ENCODE measurements at regions not wholly inside any gene's neighbourhood (a gene's known extent, or its start where the extent isn't known, plus 50 kb on each side); places are given as distances from the start of the nearest gene placed in this dataset.
"Not testable (repeated sequence)": the region's sequence is repeated elsewhere in the genome, so short reads cannot be mapped to it uniquely, and the experiment has no call there.

DNA sequence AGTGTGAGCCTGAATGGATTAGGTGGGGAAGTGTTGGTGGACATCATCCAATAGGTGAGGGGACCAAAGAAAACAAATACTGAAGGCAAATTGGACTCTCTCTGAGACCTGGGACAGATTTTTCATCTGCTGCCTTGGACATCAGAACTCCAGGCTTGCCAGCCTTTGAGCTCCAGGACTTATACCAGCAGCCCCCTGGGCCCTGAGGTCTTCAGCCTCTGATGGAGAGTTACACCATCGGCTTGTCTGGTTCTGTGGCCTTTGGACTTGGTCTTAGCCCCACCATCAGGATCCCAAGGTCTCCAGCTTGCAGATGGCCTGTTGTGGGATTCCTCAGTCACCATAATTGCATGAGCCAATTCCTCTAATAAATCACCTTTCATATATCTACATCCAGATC is 80.8 kb upstream of the SLC8A3 start:
- DNase-seq (ENCODE audit: low read depth in 2 of 3, low spot score in 1 of 3) = no peak

DNA sequence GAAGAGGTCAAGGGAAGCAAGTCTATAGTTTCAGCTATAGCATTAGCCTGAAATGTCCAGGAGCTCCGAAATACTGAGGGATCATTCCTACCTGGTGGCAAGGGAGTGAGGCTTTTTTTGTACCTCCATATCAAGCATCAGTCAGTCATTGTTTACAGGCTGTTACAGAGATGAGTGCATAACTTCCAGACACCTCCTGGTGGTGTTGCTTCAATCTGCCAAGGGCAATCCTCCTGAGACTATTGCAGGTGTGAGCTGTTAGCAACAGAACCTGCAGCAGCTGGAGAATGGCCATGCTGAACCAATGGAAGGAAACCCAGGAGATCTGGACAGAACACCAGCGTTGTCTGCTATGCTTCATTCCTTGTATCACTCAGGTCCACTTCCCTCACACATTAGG is 80.0 kb upstream of the SLC8A3 start:
- DNase-seq (ENCODE audit: low read depth in 2 of 3, low spot score in 1 of 3) = no peak

DNA sequence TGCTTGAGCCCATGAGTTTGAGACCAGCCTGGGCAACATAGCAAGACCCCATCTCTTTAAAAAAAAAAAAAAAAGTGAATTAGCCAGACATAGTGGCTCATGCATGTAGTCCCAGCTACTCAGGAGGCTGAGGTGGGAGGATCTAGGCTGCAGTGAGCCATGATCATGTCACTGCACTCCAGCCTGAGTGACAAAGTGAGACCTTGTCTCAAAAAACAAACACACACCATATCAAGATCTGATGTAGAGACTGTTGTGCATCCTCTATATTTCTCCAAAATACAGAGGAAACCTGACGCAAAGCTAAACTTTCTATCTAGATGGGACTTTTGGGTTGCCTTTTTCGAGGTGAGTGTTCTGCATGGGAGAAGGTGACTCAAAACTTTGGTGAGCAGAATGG is 77.4 kb upstream of the SLC8A3 start:
- no peak for DNase-seq (ENCODE audit: low read depth in 2 of 3, low spot score in 1 of 3)

DNA sequence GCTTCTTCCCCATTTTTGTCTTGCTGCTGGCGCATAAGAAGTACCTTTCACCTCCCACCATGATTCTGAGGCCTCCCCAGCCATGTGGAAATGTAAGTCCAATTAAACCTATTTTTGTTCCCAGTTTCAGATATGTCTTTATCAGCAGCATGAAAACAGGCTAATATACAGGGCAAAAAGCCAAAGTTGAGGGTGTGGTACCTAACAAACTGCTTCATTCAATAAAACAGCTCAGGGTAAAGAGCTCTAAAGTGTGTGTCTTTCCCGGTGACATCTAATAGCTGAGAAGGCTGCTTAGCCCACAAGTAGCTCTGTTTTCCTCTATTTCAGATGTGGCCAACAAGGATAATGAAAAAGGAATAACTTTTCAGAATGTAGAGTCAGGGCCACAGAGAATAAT is 76.7 kb upstream of the SLC8A3 start:
- DNase-seq (ENCODE audit: low read depth in 2 of 3, low spot score in 1 of 3) = no peak

DNA sequence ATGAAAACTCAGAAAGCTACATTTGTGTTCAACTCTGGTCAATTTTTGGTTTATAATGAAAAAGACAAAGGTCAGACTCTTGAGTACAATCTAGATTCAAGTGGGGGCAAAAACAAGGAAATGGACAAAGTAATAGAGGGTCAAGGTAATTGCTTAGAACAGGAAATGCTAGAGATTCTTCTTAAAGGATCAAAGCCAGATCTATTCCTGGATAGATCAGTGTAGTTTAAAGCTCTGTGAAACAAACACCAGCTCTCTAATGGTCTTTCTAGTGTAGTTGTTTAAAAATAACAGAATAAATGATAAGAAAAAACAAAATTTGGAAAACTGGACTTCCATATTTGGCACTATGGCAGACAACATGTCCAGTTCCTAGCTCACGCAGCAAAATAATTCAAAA is 70.7 kb upstream of the SLC8A3 start:
- no peak for DNase-seq (ENCODE audit: low read depth in 2 of 3, low spot score in 1 of 3)

DNA sequence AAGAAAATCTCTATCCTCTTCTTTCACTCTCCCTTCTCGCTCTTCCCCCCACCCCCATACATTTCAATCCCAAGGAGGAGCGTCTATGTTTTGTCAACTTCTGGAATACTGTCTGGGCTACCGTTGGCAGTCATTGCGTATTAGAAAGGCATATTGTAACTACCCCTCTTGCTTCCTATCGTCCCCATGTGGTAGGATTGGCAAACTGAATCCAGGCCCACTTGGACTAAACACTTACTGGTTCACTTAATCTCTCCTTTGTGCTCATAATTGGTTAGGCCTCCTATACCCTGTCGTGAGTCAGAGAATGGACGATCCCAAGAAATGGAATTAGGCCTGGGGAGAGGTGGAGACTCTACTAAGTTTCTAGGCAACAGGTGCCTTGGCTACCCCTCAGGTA is 68.8 kb upstream of the SLC8A3 start:
- peak in 1 of 3 donors; percentile 25 for DNase-seq (ENCODE audit: low read depth in 2 of 3, low spot score in 1 of 3)

DNA sequence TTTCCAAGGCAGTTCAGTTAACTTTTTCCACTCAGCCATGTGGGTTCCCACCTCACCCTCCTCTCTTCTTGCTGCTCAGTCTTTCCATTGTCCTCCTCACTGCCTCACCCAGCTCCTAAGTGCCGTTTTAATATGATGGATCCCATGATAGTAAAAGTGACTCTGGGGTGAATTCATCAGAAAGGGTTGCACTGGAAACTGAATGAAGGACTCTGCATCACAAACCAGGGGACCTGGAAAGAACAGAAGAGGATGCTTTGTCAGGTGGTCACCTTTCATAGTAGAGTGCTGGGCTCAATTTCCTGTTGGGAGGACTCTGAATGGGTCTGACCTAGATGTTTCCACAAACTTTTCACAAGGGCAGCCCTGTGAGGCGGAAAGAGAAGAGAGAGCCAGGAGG is 67.8 kb upstream of the SLC8A3 start:
- no peak for DNase-seq (ENCODE audit: low read depth in 2 of 3, low spot score in 1 of 3)

DNA sequence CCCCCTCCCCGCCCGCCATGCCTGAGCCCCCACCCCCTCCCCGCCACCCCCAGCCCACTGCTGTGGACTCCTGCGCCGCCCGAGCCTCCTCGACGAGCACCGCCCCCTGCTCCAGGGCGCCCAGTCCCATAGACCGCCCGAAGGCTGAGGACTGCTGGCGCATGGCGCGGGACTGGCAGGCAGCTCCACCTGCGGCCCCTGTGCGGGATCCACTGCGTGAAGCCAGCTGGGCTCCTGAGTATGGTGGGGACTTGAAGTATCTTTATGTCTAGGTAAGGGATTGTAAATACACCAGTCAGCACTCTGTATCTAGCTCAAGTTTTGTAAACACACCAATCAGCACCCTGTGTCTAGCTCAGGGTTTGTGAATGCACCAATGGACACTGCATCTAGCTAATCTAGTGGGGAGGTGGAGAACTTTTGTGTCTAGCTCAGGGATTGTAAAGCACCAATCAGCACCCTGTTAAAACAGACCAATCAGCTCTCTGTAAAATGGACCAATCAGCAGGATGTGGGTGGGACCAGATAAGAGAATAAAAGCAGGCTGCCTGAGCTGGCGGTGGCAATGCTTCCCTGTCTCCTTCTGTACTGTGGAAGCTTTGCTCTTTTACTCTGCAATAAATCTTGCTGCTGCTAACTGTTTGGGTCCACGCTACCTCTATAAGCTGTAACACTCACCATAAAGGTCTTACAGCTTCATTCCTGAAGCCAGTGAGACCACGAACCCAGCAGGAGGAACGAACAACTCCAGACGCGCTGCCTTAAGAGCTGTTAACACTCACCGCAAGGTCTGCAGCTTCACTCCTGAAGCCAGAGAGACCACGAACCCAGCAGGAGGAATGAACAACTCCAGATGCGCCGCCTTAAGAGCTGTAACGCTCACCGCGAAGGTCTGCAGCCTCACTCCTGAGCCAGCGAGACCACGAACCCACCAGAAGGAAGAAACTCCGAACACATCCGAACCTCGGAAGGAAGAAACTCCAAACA is 66.6 kb upstream of the SLC8A3 start:
- peak in 1 of 3 donors; percentile 5 for DNase-seq (ENCODE audit: low read depth in 2 of 3, low spot score in 1 of 3)

DNA sequence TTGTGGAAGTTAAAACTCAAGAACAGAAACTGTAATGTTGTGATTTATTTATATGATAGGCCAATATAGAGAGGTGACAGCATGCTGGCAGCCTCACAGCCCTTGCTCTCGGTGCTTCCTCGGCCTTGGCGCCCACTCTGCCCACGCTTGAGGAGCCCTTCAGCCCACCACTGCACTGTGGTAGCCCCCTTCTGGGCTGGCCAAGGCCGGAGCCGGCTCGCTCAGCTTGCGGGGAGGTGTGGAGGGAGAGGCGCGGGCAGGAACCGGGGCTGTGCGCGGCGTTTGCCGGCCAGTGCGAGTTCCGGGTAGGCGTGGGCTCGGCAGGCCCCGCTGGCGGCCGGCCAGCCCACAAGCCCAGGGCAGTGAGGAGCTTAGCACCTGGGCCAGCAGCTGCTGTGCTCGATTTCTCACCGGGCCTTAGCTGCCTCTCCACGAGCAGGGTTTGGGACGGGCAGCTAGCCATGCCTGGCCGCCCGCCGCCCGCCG is 65.8 kb upstream of the SLC8A3 start:
- peak in 1 of 3 donors; percentile 1 for DNase-seq (ENCODE audit: low read depth in 2 of 3, low spot score in 1 of 3)

DNA sequence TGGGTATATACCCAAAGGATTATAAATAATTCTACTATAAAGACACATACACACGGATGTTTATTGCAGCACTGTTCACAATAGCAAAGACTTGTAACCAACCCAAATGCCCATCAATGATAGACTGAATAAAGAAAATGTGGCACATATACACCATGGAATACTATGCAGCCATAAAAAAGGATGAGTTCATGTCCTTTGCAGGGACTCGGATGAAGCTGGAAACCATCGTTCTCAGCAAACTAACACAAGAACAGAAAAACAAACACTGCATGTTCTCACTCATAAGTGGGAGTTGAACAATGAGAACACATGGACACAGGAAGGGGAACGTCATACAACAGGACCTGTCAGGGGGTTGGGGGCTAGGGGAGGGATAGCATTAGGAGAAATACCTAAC is 64.8 kb upstream of the SLC8A3 start:
- DNase-seq (ENCODE audit: low read depth in 2 of 3, low spot score in 1 of 3) = not testable (repeated sequence)

DNA sequence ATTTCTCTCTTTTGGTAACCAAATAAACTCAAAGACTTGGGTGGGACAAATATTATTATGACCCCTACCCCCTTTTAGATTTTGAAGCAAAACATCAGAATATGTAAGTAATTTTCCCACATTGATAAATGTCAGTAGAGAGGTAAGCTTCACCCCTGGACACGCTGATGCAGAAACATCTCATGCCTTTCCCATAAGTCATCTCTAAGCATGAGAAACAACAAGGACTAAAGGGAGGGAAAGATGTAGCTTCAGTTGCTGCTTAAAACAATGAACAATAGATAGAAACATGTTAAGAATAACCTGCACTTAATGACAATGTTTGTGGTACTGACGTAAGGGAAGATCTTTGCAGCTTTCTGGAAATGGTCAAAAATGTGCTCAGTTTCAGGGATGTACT is 56.3 kb upstream of the SLC8A3 start:
- no peak for DNase-seq (ENCODE audit: low read depth in 2 of 3, low spot score in 1 of 3)

DNA sequence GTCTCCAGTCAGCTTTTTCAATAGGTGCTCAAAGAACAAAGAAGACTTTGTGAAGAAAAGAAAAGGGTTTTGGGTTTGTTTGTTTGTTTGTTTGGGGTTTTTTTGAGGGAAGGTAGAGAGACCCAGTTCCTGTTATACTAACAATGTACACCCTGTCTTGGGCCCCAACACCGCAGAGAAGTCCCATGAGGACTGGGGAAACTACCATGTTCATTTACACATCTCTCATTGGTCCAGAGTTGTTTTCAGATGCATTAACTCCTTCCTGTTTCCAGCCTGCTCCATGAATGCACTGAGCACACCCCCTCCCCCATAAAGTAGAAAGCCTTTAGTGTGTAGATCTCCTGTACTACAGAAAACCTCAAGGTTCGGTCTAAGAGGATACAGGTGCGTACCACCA is 51.1 kb upstream of the SLC8A3 start:
- DNase-seq (ENCODE audit: low read depth in 2 of 3, low spot score in 1 of 3) = no peak

DNA sequence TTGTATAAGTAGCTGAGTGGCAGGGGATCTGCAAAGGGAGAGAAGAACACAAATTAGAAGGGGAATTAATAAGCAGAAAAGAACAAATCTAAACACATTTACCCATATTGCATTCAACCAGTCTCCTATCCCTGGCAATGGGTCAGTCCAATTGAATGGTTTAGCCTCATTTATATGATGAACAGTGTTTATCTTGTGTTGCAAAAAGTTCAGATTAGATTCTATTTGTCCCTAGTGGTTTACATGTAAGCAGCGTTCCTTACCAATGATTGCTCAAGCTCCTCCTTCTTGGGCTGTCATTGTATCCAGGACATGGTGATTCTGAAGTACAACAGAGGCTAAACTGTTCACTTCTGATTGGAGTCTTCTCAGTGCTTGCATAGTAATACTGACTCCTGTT is 49.9 kb upstream of the SLC8A3 start:
- DNase-seq (ENCODE audit: low read depth in 2 of 3, low spot score in 1 of 3) = not testable (repeated sequence)

All from stimulated activated CD4-positive, alpha-beta T cell treated with anti-CD3 and anti-CD28 coated beads, Interleukin-12 subunit alpha, Interleukin-12 subunit beta, amount 100 ng/mL, for 48 hours (primary cell).